ENCODE measurements at regions not wholly inside any gene's neighbourhood (a gene's known extent, or its start where the extent isn't known, plus 50 kb on each side); places are given as distances from the start of the nearest gene placed in this dataset.

DNA sequence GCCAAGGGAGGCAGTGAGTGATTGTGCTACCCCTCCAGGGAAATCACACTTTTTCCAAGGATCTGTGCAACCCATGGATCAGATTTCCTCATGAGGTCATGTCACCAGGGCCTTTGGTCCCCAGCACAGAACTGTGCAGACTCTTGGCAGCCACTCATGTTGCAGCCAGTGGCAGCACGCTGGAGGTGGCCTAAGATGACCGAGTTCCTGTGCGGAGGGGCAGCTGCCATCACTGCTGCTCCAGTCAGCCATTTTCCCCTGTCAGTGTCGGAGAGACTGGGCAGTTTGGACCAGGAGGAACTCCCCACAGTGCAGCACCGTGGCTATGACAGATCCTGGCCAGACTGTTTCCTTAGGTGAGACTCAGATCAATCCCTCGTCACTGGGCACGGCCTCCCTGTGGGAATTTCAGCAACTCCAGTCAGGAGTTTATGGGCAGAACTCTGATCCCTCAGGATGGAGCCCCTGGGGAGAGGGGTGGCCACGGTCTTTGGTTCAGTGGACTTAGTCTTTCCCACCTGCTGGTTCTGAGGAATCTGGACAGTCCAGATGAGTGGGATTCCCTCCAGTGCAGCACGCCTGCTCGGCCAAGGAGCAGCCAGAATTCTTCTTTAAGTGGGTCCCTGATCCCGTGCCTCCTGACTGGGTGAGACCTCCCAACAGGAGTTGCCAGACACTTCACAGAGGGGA, 194.6 kb upstream of the CARD18 start:
- Histone ChIP-seq H3K27ac (ENCODE audit: low read length) (no peak overlapping the region), H3K4me1 (ENCODE audit: control insufficient read depth, insufficient read depth, low read length) (no peaks in the 10 kb centered on the region), H3K9me3 (ENCODE audit: control insufficient read depth, insufficient read depth, low read depth, low read length) (no peaks in the 10 kb centered on the region), H3K36me3 (ENCODE audit: control insufficient read depth, insufficient read depth, low read length) (no peaks in the 10 kb centered on the region), H3K4me3 (ENCODE audit: low read depth in 2 of 2, low read length in 2 of 2) (no peak overlapping the region), H3K27me3 (ENCODE audit: control insufficient read depth, insufficient read depth, low read length) (no peaks in the 10 kb centered on the region)
- intact Hi-C loops (cut with micrococcal nuclease; ENCODE audit: unreplicated experiment): no loop called here
- CTCF ChIA-PET: no interaction called here
- no peak for TF ChIP-seq TCF7L2 (IDR thresholded peaks at IDR 0.05; ENCODE audit: low read depth, low read length)
- TF ChIP-seq, protein P1, sequence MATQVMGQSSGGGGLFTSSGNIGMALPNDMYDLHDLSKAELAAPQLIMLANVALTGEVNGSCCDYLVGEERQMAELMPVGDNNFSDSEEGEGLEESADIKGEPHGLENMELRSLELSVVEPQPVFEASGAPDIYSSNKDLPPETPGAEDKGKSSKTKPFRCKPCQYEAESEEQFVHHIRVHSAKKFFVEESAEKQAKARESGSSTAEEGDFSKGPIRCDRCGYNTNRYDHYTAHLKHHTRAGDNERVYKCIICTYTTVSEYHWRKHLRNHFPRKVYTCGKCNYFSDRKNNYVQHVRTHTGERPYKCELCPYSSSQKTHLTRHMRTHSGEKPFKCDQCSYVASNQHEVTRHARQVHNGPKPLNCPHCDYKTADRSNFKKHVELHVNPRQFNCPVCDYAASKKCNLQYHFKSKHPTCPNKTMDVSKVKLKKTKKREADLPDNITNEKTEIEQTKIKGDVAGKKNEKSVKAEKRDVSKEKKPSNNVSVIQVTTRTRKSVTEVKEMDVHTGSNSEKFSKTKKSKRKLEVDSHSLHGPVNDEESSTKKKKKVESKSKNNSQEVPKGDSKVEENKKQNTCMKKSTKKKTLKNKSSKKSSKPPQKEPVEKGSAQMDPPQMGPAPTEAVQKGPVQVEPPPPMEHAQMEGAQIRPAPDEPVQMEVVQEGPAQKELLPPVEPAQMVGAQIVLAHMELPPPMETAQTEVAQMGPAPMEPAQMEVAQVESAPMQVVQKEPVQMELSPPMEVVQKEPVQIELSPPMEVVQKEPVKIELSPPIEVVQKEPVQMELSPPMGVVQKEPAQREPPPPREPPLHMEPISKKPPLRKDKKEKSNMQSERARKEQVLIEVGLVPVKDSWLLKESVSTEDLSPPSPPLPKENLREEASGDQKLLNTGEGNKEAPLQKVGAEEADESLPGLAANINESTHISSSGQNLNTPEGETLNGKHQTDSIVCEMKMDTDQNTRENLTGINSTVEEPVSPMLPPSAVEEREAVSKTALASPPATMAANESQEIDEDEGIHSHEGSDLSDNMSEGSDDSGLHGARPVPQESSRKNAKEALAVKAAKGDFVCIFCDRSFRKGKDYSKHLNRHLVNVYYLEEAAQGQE (IDR thresholded peaks at IDR 0.05; ENCODE audit: insufficient read depth in 1 of 2, low read depth in 2 of 2, low read length in 1 of 2): no peak
- no peak for TF ChIP-seq CTCF (IDR thresholded peaks at IDR 0.05)
- no TSS peak for BruUV-seq (replicated peaks)
- POLR2A ChIA-PET: no interaction called here
- in situ Hi-C loops (cut with HindIII; ENCODE audit: low pct_unique_long_range_greater_than_20kb, low sequenced_read_pairs): no loop called here
- ATAC-seq (0 out of 2 replicates have a peak, but pooled peaks have one; percentile 34), DNase-seq (ENCODE audit: low read depth, low spot score) (no peak)

DNA sequence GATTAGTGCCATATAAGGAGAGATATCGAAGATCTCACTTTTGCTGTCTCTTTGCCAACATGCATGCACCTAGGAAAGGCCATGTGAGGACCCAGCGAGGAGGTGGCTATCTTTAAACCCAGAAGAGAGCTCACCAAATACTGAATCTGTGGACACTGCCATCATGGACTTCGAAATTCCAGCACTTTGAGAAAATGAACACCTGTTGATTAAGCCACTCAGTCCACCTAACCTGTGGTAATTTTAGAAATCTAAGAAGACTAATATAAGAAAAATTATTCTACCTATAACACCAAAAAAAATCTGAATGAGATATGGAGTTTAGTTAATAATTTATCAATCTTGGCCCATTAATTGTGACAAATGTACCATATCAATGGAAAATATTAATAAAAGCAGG, 193.6 kb upstream of the CARD18 start:
- intact Hi-C loops (cut with micrococcal nuclease; ENCODE audit: unreplicated experiment) (no loop called here), in situ Hi-C loops (cut with HindIII; ENCODE audit: low pct_unique_long_range_greater_than_20kb, low sequenced_read_pairs) (no loop called here)
- ATAC-seq (no peak), DNase-seq (ENCODE audit: low read depth, low spot score) (no peak)
- BruUV-seq (replicated peaks): no TSS peak
- POLR2A ChIA-PET: no interaction called here
- no peak overlapping the region for H3K27ac ChIP-seq (ENCODE audit: low read length)
- no peaks in the 10 kb centered on the region for H3K36me3 ChIP-seq (ENCODE audit: control insufficient read depth, insufficient read depth, low read length)
- H3K4me3 ChIP-seq (ENCODE audit: low read depth in 2 of 2, low read length in 2 of 2): no peak overlapping the region
- no peaks in the 10 kb centered on the region for H3K9me3 ChIP-seq (ENCODE audit: control insufficient read depth, insufficient read depth, low read depth, low read length)
- TF ChIP-seq SIN3A (IDR thresholded peaks at IDR 0.05; ENCODE audit: borderline replicate concordance, insufficient read depth, low read depth, low read length): no peak
- H3K27me3 ChIP-seq (ENCODE audit: control insufficient read depth, insufficient read depth, low read length): no peaks in the 10 kb centered on the region
- no peaks in the 10 kb centered on the region for H3K4me1 ChIP-seq (ENCODE audit: control insufficient read depth, insufficient read depth, low read length)
- CTCF ChIA-PET: no interaction called here

GRCh38 chr11:105332171-105332570, 192.6 kb upstream of the CARD18 start:
- TF ChIP-seq POLR2AphosphoS5 (IDR thresholded peaks at IDR 0.05; ENCODE audit: low read depth, low read length) (no peak), CTCF (IDR thresholded peaks at IDR 0.05) (no peak), TCF7L2 (IDR thresholded peaks at IDR 0.05; ENCODE audit: low read depth, low read length) (no peak), SIN3A (IDR thresholded peaks at IDR 0.05; ENCODE audit: borderline replicate concordance, insufficient read depth, low read depth, low read length) (no peak)
- TF ChIP-seq, protein P1 (IDR thresholded peaks at IDR 0.05; ENCODE audit: insufficient read depth in 1 of 2, low read depth in 2 of 2, low read length in 1 of 2): no peak
- no peaks in the 10 kb centered on the region for H3K4me1 ChIP-seq (ENCODE audit: control insufficient read depth, insufficient read depth, low read length)
- no peaks in the 10 kb centered on the region for H3K27me3 ChIP-seq (ENCODE audit: control insufficient read depth, insufficient read depth, low read length)
- intact Hi-C loops (cut with micrococcal nuclease; ENCODE audit: unreplicated experiment): no loop called here
- ChIA-PET CTCF (interaction anchor here (0.9 kb wide), 1 partner anchor 477 kb away, joined by 3 read pairs; no protein-coding TSS in a partner anchor), POLR2A (no interaction called here)
- no peak overlapping the region for H3K27ac ChIP-seq (ENCODE audit: low read length)
- DNase-seq (ENCODE audit: low read depth, low spot score) (no peak), ATAC-seq (no peak)
- no peaks in the 10 kb centered on the region for H3K36me3 ChIP-seq (ENCODE audit: control insufficient read depth, insufficient read depth, low read length)
- in situ Hi-C loops (cut with HindIII; ENCODE audit: low pct_unique_long_range_greater_than_20kb, low sequenced_read_pairs): no loop called here
- H3K4me3 ChIP-seq (ENCODE audit: low read depth in 2 of 2, low read length in 2 of 2): no peak overlapping the region
- no peaks in the 10 kb centered on the region for H3K9me3 ChIP-seq (ENCODE audit: control insufficient read depth, insufficient read depth, low read depth, low read length)
- no TSS peak for BruUV-seq (replicated peaks)
